HG02759 (cell line): ENCODE measurements at regions not wholly inside any gene's neighbourhood (a gene's known extent, or its start where the extent isn't known, plus 50 kb on each side); places are given as distances from the start of the nearest gene placed in this dataset.
"Not testable (repeated sequence)": the region's sequence is repeated elsewhere in the genome, so short reads cannot be mapped to it uniquely, and the experiment has no call there.

Experiments
- ATAC-seq: cut with Tn5 transposase; IDR thresholded peaks from one replicate; pipeline ENCODE4 v1.9.1; 2021; ENCODE audit warnings: mild to moderate bottlenecking, moderate library complexity; ENCODE audit not compliant: unreplicated experiment

- ATAC-seq, result no peak
These were observed 668.0 kb downstream of the LTN1 start for GRCh38 chr21:28324690-28325089.

- ATAC-seq, result no peak
These were observed 675.3 kb downstream of the LTN1 start for GRCh38 chr21:28317177-28317950.

DNA sequence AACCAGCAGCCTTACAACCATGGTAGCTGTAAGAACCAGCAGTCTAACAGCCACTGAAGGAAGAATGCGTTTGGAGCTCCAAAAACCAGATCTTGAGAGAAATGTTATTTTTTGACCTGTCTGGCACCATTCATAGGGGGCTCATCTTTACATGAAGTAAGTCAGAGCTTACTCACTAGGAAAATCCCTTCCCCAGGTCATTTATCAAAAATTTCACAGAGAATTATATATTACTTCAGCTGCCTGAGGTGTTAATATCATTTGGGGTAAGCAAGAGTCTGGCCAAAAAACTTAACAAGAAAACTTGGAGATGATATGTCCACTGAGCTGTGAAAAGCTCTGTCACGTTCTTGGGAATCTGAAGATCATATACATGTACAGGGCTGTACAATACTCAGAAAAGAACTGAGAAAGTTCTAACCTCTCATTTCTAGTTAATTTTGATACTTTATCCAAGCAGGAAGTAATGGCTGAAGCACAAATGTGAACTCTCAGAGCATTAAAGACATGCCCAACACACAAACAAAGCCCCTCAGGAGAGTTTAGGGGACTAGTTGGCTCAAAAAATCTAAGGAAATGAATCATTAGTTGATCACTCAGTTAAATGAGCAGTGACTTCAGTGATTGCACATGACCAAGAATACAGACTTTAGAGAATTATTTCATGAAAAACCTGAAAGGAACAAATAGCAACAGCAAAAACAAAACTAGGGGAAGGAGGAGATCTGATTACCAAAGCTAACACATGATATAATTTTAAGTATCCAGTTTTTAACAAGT is 681.1 kb downstream of the LTN1 start:
- no peak for ATAC-seq

DNA sequence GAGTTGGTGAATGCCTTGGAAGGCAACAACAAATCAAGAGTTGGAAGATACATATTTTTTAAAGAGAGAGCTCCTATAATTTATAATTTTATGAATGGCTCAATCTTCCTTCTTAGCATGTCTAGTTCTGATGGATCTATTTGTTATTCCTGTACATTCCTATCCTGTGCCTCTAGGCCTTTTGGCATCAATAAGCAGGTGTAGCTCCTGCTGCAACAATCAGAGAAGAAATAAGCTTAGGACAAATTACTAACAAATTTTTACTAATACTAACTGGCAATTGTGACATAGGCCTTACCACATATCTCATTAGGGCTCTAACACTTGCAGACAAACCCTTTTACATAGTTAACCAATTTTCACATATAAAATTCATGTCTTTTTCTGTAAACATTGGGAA is 682.0 kb downstream of the LTN1 start:
- no peak for ATAC-seq

DNA sequence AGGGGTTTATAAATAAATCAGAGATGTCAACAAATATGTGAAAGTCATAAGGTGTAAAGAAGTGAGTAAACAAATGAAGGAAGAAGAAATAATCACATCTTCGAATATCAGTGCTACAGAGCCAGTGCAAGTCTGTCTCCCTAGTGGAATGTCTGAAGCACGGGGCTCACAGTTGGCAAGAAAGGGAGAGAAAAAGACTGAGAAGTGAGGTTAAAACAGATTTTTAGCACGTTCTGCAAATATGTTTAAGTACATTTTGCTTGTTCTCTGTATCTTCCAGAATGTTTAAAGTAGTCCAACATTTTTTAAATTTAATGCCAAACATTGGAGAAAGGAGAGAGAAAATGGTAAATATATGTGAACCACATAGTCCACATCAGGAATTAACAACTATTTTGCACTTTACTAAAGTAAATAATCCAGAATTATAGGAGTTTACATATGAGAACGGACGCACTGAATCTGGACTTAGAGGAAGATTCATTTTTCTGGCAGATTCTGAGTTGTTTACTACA is 682.4 kb downstream of the LTN1 start:
- no peak for ATAC-seq

- no peak for ATAC-seq
These were observed 683.1 kb downstream of the LTN1 start for GRCh38 chr21:28309596-28309995.

DNA sequence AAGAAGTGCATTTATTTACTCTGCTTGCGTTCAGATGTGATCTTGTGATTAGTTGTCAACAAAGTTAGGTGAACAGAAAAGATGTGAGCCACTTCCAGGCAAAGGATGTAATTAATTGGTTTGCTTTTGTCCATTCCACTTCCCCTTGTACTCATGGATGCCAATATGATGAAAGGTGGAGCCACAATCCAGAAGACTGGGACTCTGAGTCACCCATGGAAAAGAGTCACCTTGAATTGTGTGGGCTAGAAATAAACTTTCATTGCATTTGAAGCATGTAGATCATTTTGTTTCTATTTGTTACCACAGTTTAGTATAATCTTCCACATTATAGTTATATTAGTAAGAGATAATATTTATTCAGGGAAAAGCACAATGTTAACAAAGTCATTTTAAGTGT is 684.2 kb downstream of the LTN1 start:
- ATAC-seq, result no peak

GRCh38 chr21:28299946-28300345 is 692.7 kb downstream of the LTN1 start:
- ATAC-seq, result no peak

- ATAC-seq, result no peak
These were observed 694.4 kb downstream of the LTN1 start for GRCh38 chr21:28298251-28298672.

- no peak for ATAC-seq
These were observed 698.6 kb downstream of the LTN1 start for GRCh38 chr21:28294051-28294450.

GRCh38 chr21:28283641-28284490 is 708.8 kb downstream of the LTN1 start:
- ATAC-seq, result no peak

DNA sequence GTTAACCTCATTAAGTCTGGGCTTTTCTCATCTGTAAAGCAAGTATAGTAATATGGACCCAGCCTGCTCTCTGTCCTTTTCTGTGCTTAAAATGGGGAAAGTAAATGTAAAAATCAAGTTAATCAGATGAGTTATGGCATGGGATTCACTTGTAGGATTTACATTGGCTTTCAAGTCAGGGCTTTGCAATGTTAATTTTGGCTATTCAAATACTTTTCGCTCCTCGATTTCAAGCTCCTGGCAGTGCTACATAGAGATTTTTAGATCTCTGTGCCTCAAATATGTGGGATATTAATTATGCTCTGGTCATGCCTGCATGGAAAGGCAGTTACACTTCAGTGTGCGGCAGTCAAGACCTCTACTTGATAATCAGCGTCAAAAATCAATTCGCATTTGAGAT is 709.8 kb downstream of the LTN1 start:
- ATAC-seq, result no peak

GRCh38 chr21:28281357-28281756 is 711.3 kb downstream of the LTN1 start:
- ATAC-seq, result not testable (repeated sequence)

GRCh38 chr21:28280611-28281010 is 712.1 kb downstream of the LTN1 start:
- no peak for ATAC-seq

DNA sequence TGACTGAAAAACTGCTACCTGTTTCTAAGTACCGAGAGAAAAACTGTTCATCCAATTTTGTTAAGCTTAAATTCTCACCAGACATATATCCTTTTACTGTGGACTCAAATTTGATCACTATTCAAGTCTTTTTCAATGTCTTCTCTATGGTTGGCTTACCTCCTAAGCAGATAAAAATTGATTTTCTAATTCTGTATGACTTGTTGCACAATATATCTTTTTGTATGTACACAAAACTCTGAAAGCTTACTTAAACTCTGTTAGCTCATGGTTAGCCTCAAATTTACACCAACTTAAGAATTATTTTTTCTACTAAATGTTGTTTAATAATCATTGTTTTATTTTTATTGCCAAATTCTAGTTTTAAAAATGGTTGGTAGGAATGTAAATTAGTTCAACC is 715.4 kb downstream of the LTN1 start:
- ATAC-seq, result no peak

GRCh38 chr21:28272272-28272992 is 720.2 kb downstream of the LTN1 start:
- ATAC-seq, result no peak

- ATAC-seq, result no peak
These were observed 723.5 kb downstream of the LTN1 start for GRCh38 chr21:28269173-28269572.

DNA sequence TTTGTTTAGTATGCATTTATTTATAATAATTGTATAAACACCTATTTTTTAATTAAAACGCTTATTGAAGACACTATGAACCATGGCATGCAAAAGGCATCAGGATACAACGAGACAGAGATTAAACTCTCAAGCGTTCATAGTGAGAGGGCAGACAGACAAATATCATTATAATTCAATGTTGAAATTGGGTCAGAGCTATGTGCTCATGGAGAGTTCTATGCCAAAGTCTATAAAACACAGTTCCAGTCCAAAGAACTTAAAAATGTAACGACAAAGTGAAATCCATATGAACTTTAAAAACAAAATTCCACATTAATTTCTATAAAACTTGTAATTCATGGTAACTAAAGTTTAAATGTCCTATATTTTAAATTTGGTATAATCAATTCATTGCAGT is 724.0 kb downstream of the LTN1 start:
- ATAC-seq, result no peak

GRCh38 chr21:28267449-28267848 is 725.2 kb downstream of the LTN1 start:
- ATAC-seq, result no peak

GRCh38 chr21:28266061-28266460 is 726.6 kb downstream of the LTN1 start:
- ATAC-seq, result no peak

- no peak for ATAC-seq
These were observed 728.7 kb downstream of the LTN1 start for GRCh38 chr21:28263974-28264373.
